ENCODE measurements at regions not wholly inside any gene's neighbourhood (a gene's known extent, or its start where the extent isn't known, plus 50 kb on each side); places are given as distances from the start of the nearest gene placed in this dataset.
"Not testable (repeated sequence)": the region's sequence is repeated elsewhere in the genome, so short reads cannot be mapped to it uniquely, and the experiment has no call there.

GRCh38 chr4:123598331-123598730 lies 201.7 kb downstream of the SPRY1 start:
- in situ Hi-C loops (cut with MboI; ENCODE audit: low sequenced_read_pairs), result loop anchor here (25.0 kb wide), 1 partner anchor 186 kb away; no protein-coding TSS in a partner anchor

GRCh38 chr4:123599061-123599919 lies 202.7 kb downstream of the SPRY1 start:
- in situ Hi-C loops (cut with MboI; ENCODE audit: low sequenced_read_pairs), result loop anchor here (25.0 kb wide), 1 partner anchor 187 kb away; no protein-coding TSS in a partner anchor

- in situ Hi-C loops (cut with MboI; ENCODE audit: low sequenced_read_pairs), result loop anchor here (25.0 kb wide), 1 partner anchor 188 kb away; no protein-coding TSS in a partner anchor
Measured at GRCh38 chr4:123599920-123600810, 203.6 kb downstream of the SPRY1 start.

- in situ Hi-C loops (cut with MboI; ENCODE audit: low sequenced_read_pairs), result no loop called here
Measured at GRCh38 chr4:123600987-123601904, 204.7 kb downstream of the SPRY1 start.

- in situ Hi-C loops (cut with MboI; ENCODE audit: low sequenced_read_pairs), result no loop called here
Measured at GRCh38 chr4:123602007-123602406, 205.4 kb downstream of the SPRY1 start.

- in situ Hi-C loops (cut with MboI; ENCODE audit: low sequenced_read_pairs), result no loop called here
Measured at GRCh38 chr4:123603165-123603564, 206.6 kb downstream of the SPRY1 start.

- in situ Hi-C loops (cut with MboI; ENCODE audit: low sequenced_read_pairs), result not testable (repeated sequence)
Measured at GRCh38 chr4:123605797-123606196, 209.2 kb downstream of the SPRY1 start.

GRCh38 chr4:123606336-123606735 lies 209.7 kb downstream of the SPRY1 start:
- in situ Hi-C loops (cut with MboI; ENCODE audit: low sequenced_read_pairs), result no loop called here

- in situ Hi-C loops (cut with MboI; ENCODE audit: low sequenced_read_pairs), result no loop called here
Measured at GRCh38 chr4:123606946-123607542, 210.4 kb downstream of the SPRY1 start.

GRCh38 chr4:123609829-123610228 lies 213.2 kb downstream of the SPRY1 start:
- in situ Hi-C loops (cut with MboI; ENCODE audit: low sequenced_read_pairs), result no loop called here

GRCh38 chr4:123613586-123614344 lies 217.2 kb downstream of the SPRY1 start:
- in situ Hi-C loops (cut with MboI; ENCODE audit: low sequenced_read_pairs), result no loop called here

GRCh38 chr4:123615901-123616300 lies 219.3 kb downstream of the SPRY1 start:
- in situ Hi-C loops (cut with MboI; ENCODE audit: low sequenced_read_pairs), result no loop called here

- in situ Hi-C loops (cut with MboI; ENCODE audit: low sequenced_read_pairs), result no loop called here
Measured at GRCh38 chr4:123616951-123617461, 220.4 kb downstream of the SPRY1 start.

GRCh38 chr4:123617791-123618190 lies 221.2 kb downstream of the SPRY1 start:
- in situ Hi-C loops (cut with MboI; ENCODE audit: low sequenced_read_pairs), result no loop called here

GRCh38 chr4:123618606-123619005 lies 222.0 kb downstream of the SPRY1 start:
- in situ Hi-C loops (cut with MboI; ENCODE audit: low sequenced_read_pairs), result no loop called here

- in situ Hi-C loops (cut with MboI; ENCODE audit: low sequenced_read_pairs), result no loop called here
Measured at GRCh38 chr4:123619326-123619725, 222.7 kb downstream of the SPRY1 start.

GRCh38 chr4:123619895-123620294 lies 223.3 kb downstream of the SPRY1 start:
- in situ Hi-C loops (cut with MboI; ENCODE audit: low sequenced_read_pairs), result no loop called here

- in situ Hi-C loops (cut with MboI; ENCODE audit: low sequenced_read_pairs), result no loop called here
Measured at GRCh38 chr4:123621072-123621705, 224.6 kb downstream of the SPRY1 start.

- in situ Hi-C loops (cut with MboI; ENCODE audit: low sequenced_read_pairs), result no loop called here
Measured at GRCh38 chr4:123622572-123622971, 226.0 kb downstream of the SPRY1 start.

Measured in HL-60/S4 treated with phorbol 12-myristate 13-acetate at 8.2 ng/mL for 4 days and 3 days (cell line).